RPMI7951 (cell line): ENCODE measurements at regions not wholly inside any gene's neighbourhood (a gene's known extent, or its start where the extent isn't known, plus 50 kb on each side); places are given as distances from the start of the nearest gene placed in this dataset.
"Not testable (repeated sequence)": the region's sequence is repeated elsewhere in the genome, so short reads cannot be mapped to it uniquely, and the experiment has no call there.

ENCODE experiments used
- DNase-seq: peaks from one replicate; pipeline ENCODE4 v3.0.0-alpha.2; 2012; ENCODE audit warnings: low read depth

- DNase-seq, result no peak
Observed at GRCh38 chr11:127966821-127967220, 620.5 kb downstream of the ETS1 start.

DNA sequence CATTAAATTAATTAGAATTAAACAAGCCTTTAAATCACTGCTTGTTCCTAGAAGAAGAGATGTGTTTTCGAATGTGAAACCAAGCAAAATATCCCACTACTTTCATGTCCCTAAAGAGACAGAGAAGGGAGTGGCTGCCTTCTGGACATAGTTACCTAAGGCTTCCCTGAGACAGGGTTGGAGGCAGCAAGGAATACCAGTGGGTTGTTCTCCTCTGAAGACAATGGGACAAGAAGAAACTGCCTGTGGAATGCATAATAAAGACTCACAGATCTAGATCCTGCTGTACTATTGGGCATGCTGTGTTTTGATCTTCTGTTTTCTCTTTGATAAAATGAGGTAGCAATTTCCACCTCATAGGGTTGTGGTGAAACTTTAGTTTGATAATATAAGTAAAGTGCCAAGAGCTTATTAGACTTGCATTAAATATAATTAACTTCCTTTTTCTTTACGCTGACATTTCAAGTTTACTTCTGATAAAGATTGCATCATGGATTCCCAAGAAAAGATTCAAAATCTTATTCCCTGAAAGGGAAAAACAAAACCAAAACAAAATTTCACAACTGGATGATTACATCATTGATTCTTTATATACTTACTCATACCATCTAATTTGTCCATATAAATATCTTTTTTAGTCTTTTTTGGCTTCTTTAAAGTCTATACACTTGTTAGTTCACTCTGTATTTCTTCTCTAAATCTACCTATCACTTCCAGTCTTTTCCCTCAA, 621.3 kb downstream of the ETS1 start:
- DNase-seq, result no peak

DNA sequence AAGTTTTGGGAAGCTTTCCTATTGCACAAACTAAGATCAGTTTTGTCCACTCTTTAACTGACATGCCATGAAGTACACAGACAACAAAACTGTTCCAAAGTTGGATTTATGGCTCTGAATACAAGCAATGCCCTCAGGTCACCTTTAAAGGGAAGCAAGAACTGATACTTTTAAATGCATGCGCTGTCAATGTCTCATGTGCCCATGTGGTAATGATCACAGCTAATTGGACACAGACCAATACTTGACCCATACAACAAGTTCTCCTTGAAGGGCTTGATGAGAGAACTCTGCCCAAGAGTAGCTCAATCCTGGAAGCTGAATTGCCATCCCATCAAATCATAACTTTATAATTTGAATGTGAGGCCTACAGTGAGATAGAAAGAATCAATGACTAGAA, 624.9 kb downstream of the ETS1 start:
- DNase-seq, result peak; percentile 4

DNA sequence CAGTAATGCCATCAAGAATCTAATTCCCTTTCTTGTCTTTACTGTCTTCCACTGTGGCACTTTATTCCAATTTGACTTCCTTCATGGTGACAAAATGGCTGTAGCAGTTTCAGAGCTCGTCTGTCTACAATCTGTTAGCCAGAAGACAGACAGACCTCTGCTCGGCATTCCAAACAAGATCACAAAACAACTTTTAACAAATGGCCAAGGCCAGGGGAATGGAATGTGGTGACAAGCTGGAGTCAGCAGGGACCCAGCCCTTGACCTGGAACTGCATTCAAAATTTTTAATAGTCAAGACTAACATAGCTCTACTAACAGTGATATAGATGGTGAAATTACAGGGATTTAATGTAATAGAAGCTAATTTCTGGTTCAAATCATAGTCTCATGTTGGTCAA, 637.2 kb downstream of the ETS1 start:
- no peak for DNase-seq

DNA sequence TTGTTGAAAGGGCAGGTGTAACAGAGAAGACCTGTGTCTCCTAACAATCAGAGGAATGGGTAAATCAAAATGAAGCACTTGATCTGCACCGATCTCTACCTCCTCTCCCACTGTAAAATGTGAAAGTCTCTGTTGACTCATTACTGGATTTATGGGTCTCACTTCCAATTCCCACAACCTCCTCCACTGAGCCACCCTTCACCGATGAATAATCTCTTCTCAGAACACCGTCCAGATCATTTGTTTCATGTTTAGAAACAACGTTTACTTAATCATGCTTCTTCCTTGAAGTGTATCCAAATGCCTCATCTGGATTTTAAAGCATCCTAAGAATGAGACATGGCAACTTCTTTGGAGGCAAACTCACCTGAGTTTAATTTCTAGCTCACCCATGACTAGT, 643.6 kb downstream of the ETS1 start:
- DNase-seq, result no peak

GRCh38 chr11:127943152-127943551, 644.2 kb downstream of the ETS1 start:
- no peak for DNase-seq

GRCh38 chr11:127941554-127941953, 645.8 kb downstream of the ETS1 start:
- not testable (repeated sequence) for DNase-seq

DNA sequence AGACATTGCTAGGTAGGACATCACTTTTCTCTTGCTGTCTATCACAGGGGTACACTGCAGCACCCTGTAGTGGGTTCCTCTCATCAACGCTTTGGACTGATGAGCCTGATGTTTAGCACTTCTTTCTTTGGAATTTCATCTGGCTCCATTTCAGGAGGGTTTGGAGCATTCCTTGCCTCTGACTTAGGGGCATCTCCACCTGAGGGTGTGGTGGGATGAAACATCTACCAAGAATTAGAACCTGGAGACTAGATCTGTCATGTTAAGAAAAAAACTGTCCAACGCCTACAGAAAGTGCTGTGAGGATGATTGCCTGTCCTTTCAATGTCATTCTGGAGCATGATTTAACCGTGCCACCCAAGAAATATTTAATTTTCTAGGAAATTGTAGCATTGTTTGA, 648.4 kb downstream of the ETS1 start:
- no peak for DNase-seq

- DNase-seq, result no peak
Observed at GRCh38 chr11:127935081-127935480, 652.3 kb downstream of the ETS1 start.

DNA sequence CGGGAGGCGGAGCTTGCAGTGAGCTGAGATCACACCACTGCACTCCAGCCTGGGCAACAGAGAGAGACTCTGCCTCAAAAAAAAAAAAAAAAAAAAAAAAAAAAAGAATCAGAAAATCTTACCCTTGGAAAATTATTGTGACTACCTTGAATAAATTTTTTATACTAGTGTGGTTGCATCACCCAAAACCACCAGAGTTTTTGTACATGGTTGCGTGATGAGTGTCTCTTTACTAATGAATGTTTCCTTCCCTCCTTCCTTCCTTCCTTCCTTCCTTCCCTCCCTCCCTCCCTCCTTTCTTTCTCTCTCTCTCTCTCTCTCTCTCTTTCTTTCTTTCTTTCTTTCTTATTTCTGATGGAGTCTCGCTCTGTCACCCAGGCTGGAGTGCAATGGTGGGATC, 653.4 kb downstream of the ETS1 start:
- DNase-seq, result not testable (repeated sequence)

GRCh38 chr11:127931803-127932202, 655.6 kb downstream of the ETS1 start:
- no peak for DNase-seq

- DNase-seq, result no peak
Observed at GRCh38 chr11:127926721-127927120, 660.6 kb downstream of the ETS1 start.

- DNase-seq, result peak; percentile 28
Observed at GRCh38 chr11:127925475-127925874, 661.9 kb downstream of the ETS1 start.

- DNase-seq, result peak; percentile 87
Observed at GRCh38 chr11:127919206-127920000, 668.0 kb downstream of the ETS1 start.

DNA sequence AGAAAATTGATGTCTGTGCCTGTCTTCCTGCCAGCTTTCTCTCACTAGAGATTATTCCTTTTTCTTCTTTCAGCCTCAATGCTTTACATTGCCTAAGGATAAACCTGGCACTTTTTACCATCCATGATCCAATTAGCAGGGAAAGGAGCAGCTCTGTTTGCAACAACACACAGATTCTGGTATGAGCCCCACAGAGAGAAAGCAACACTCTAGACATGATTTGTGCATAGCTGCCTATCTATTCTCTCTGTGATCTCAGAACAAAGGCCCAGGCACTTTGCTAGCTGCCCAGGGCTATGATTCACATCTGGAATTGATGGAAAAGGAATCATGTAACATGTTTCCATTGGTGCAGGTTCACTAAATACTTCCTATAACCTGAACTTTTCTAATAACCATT, 685.0 kb downstream of the ETS1 start:
- DNase-seq, result peak; percentile 19

- DNase-seq, result peak; percentile 54
Observed at GRCh38 chr11:127898422-127899365, 688.7 kb downstream of the ETS1 start.

- no peak for DNase-seq
Observed at GRCh38 chr11:127895776-127896175, 691.6 kb downstream of the ETS1 start.

GRCh38 chr11:127894316-127894715, 693.0 kb downstream of the ETS1 start:
- no peak for DNase-seq

DNA sequence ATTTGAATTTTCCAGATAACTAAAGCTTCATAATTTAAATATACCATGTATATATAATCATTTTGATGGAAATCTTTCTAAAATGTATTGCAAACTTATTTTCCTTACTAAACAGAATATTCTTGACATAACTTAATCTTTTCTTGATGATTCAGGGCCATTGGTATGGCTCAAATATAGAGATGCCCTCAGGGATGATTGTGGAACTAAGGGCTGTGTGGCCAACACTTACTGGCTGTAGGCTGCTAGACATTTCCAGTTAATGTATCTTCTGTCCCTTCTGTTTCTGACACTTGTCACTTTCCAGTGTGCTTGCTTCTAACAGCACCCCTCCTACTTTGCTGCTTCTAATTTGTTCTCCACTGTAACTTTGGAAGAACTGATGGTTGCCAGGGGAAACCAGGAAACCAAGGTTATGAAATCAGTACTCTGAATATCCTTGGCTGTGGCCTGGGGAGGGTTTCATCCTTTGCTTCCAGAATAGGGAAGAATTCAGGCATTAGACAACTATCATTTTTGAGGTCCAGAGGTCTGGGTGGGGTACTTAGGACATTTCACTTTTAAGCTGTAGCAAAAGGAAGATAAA, 697.2 kb downstream of the ETS1 start:
- DNase-seq, result peak; percentile 75

DNA sequence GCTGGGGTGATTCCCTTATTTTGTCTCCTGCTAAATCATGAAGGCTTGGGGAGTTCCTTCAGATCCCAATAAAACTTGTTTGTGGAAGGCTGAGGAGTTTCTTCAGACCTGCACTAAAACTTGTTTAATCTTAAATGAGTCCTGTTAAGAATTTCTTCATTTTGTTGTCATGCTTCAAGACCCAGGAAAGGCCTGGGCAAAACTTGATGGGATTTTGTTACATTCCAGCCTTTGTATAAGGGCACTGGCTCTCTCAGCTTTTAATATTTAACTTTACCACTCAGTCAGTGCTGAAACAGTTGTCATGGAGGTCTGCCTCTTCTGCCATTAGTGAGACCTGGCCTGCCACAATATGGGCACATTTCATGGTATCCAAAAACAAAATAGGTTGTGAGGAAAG, 699.0 kb downstream of the ETS1 start:
- DNase-seq, result no peak

DNA sequence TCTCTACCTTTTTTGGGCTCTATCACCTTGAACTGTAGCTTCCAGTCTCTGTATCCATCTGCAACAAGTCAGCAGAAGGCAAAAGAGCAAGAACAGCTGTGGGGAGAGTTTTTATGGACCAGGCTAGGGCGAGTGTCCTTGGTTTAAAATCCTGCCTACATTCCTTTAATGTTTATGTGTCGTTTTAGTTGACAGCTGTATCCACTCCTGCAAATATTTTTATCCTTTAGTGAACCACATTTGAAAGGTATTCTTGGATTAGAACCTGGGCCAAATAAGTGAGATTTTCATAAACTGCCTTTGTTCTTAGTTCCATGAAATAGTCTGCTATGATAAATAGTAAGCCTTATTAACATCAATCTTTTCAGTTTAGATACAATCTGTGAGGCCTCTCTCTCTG, 712.2 kb downstream of the ETS1 start:
- DNase-seq, result no peak

GRCh38 chr11:127873478-127873877, 713.9 kb downstream of the ETS1 start:
- no peak for DNase-seq
